ENCODE measurements at regions not wholly inside any gene's neighbourhood (a gene's known extent, or its start where the extent isn't known, plus 50 kb on each side); places are given as distances from the start of the nearest gene placed in this dataset.
"Not testable (repeated sequence)": the region's sequence is repeated elsewhere in the genome, so short reads cannot be mapped to it uniquely, and the experiment has no call there.

- H3K4me1 ChIP-seq; DNase-seq; H3K4me3 ChIP-seq; H3K9me3 ChIP-seq; H3K27ac ChIP-seq; intact Hi-C loops (cut with DNase I); H3K27me3 ChIP-seq; H3K36me3 ChIP-seq: not testable (repeated sequence)
- WGBS, 2 donors: 98 to 100% methylated on average over 4 to 5 of the region's 11 CpGs
These were observed 188.8 kb upstream of the PRKX start for GRCh38 chrX:3902222-3902621.

- WGBS, 2 donors: no CpG with 5 or more reads among the region's 4 CpGs
- intact Hi-C loops (cut with DNase I); DNase-seq; H3K4me1 ChIP-seq; H3K27me3 ChIP-seq; H3K9me3 ChIP-seq; H3K36me3 ChIP-seq; H3K27ac ChIP-seq; H3K4me3 ChIP-seq: not testable (repeated sequence)
These were observed 183.3 kb upstream of the PRKX start for GRCh38 chrX:3896755-3897154.

- H3K4me3 ChIP-seq; H3K27ac ChIP-seq; H3K4me1 ChIP-seq; intact Hi-C loops (cut with DNase I); DNase-seq; H3K9me3 ChIP-seq; H3K27me3 ChIP-seq; H3K36me3 ChIP-seq: not testable (repeated sequence)
- WGBS, 2 donors: 36 to 40% methylated on average over 1 of the region's 5 CpGs
These were observed 169.1 kb upstream of the PRKX start for GRCh38 chrX:3882553-3882920.

- H3K27me3 ChIP-seq; H3K4me1 ChIP-seq; intact Hi-C loops (cut with DNase I); H3K27ac ChIP-seq; DNase-seq; H3K9me3 ChIP-seq; H3K4me3 ChIP-seq; H3K36me3 ChIP-seq: not testable (repeated sequence)
- WGBS, 2 donors: no CpG with 5 or more reads among the region's 91 CpGs
These were observed 168.6 kb upstream of the PRKX start for GRCh38 chrX:3881898-3882552.

GRCh38 chrX:3881255-3881895 lies 167.9 kb upstream of the PRKX start:
- DNase-seq; H3K27me3 ChIP-seq; H3K4me1 ChIP-seq; intact Hi-C loops (cut with DNase I); H3K27ac ChIP-seq; H3K36me3 ChIP-seq; H3K4me3 ChIP-seq; H3K9me3 ChIP-seq: not testable (repeated sequence)
- no CpG with 5 or more reads among the region's 63 CpGs for WGBS, 2 donors

DNA sequence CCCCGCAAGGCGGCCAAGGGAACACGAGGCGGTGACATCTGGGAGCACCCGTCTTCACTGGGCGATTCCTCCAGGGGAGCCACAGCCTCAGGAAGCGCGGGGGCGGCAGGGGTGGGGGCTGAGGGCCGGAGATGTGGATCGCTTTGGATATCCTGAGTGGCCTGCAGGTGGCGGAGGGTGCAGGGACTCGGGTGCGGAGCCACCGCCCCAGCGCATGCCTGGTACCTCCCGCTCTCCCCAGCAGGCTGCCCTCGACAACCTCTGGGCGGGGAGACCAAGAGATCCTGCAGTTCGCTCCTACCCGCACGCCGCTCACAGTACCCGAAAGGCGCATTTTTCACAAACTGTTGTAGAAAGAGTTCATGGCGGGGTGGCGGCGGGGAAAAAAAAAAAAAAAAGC lies 162.9 kb upstream of the PRKX start:
- H3K36me3 ChIP-seq; intact Hi-C loops (cut with DNase I); H3K27me3 ChIP-seq; H3K4me1 ChIP-seq; H3K27ac ChIP-seq; H3K4me3 ChIP-seq; H3K9me3 ChIP-seq; DNase-seq: not testable (repeated sequence)
- WGBS, 2 donors: no CpG with 5 or more reads among the region's 28 CpGs

DNA sequence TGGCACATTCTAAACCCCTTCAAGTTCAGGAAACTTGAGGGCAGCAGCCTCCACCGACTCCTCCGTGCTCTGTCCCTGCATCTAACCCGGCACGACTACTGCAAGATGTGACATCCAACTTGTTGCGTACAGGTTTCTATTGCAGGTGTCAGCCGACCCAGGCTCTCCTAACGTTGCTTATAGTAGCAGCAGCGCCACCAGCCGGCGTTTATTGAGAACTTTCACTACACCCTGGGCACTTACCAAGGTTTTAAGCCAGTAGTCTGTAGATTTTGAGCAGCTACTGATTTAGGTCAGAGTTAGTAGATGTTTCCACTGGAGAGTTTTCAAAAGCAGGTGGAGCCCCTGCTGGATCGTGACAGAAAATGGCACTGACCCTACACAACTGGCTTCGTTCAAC lies 162.2 kb upstream of the PRKX start:
- H3K36me3 ChIP-seq; H3K9me3 ChIP-seq; H3K4me1 ChIP-seq; H3K4me3 ChIP-seq; intact Hi-C loops (cut with DNase I); H3K27me3 ChIP-seq; DNase-seq; H3K27ac ChIP-seq: not testable (repeated sequence)
- no CpG with 5 or more reads among the region's 12 CpGs for WGBS, 2 donors

GRCh38 chrX:3872226-3872879 lies 158.9 kb upstream of the PRKX start:
- H3K27me3 ChIP-seq; H3K9me3 ChIP-seq; H3K4me1 ChIP-seq; H3K27ac ChIP-seq; H3K4me3 ChIP-seq; H3K36me3 ChIP-seq; intact Hi-C loops (cut with DNase I): not testable (repeated sequence)
- 74% methylated on average over 6 of the region's 12 CpGs; no CpG with 5 or more reads in 1 of the 2 donors for WGBS, 2 donors
- peak; percentile 5 for DNase-seq

- DNase-seq: peak; percentile 11
- H3K4me3 ChIP-seq; H3K27me3 ChIP-seq; H3K9me3 ChIP-seq; intact Hi-C loops (cut with DNase I); H3K4me1 ChIP-seq; H3K27ac ChIP-seq; H3K36me3 ChIP-seq: not testable (repeated sequence)
- 97% methylated on average over 13 of the region's 19 CpGs; no CpG with 5 or more reads in 1 of the 2 donors for WGBS, 2 donors
These were observed 153.8 kb upstream of the PRKX start for GRCh38 chrX:3867067-3867831.

DNA sequence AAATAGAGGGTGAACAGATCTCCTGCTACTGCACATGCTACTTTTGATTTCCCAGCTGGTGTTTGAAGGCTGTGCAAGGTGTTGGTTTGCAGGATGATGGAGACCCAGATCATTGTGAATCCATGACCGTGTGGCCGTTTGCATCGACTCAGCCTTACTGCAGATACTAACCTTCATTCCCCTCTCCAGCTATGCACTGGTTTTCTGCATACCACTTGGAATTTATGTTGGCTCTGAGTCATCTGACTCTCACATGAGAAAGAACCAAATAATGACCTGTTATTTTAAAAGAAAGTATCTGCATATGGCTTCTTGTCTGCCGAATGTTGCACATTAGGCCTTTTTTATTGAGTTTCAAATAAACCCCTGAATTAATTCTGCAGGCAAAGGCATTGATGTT lies 144.9 kb upstream of the PRKX start:
- H3K4me1 ChIP-seq; H3K27me3 ChIP-seq; H3K27ac ChIP-seq; H3K36me3 ChIP-seq; DNase-seq; intact Hi-C loops (cut with DNase I); H3K9me3 ChIP-seq; H3K4me3 ChIP-seq: not testable (repeated sequence)
- WGBS, 2 donors: no CpG with 5 or more reads among the region's 4 CpGs

GRCh38 chrX:3843522-3844145 lies 130.2 kb upstream of the PRKX start:
- H3K36me3 ChIP-seq; DNase-seq; H3K4me1 ChIP-seq; H3K27me3 ChIP-seq; intact Hi-C loops (cut with DNase I); H3K27ac ChIP-seq; H3K9me3 ChIP-seq: not testable (repeated sequence)
- WGBS, 2 donors: no CpG with 5 or more reads among the region's 85 CpGs
- peak overlapping the region in 1 of 4 donors; percentile 27 for H3K4me3 ChIP-seq

- intact Hi-C loops (cut with DNase I); H3K4me1 ChIP-seq; DNase-seq; H3K36me3 ChIP-seq; H3K9me3 ChIP-seq; H3K27me3 ChIP-seq; H3K27ac ChIP-seq: not testable (repeated sequence)
- 0% methylated on average over 35 of the region's 70 CpGs; no CpG with 5 or more reads in 1 of the 2 donors for WGBS, 2 donors
- peak overlapping the region in 1 of 4 donors; percentile 27 for H3K4me3 ChIP-seq
These were observed 129.5 kb upstream of the PRKX start for GRCh38 chrX:3842822-3843521.

All from sigmoid colon (tissue), 6 donors.